NCI-H2196 (cell line): ENCODE measurements at regions not wholly inside any gene's neighbourhood (a gene's known extent, or its start where the extent isn't known, plus 50 kb on each side); places are given as distances from the start of the nearest gene placed in this dataset.
"Not testable (repeated sequence)": the region's sequence is repeated elsewhere in the genome, so short reads cannot be mapped to it uniquely, and the experiment has no call there.

Experiments used
- DNase-seq: peaks from one replicate; lab custom pipeline; 2025; ENCODE audit not compliant: unreplicated experiment; lab: John Stamatoyannopoulos, UW

DNA sequence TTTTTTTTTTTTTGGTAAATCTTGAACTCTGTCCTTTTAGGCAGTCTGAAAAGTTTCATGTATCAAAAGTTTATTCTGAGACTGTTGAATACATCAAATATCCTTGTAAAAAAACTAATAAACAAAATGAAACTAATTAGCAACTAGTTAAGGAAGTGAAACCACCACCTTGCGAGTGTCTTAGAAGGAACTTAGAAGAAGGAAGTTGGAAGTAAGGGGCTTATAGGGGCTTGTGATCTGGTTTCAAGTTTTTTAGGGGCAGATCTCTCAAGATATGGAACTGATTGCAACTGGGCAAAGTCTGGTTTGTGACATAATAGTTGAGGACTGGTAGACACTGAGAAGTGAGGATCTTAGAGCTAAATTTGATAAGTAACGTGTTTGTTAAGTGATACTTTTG, 748.8 kb downstream of the C12orf50 start:
- DNase-seq = no peak

DNA sequence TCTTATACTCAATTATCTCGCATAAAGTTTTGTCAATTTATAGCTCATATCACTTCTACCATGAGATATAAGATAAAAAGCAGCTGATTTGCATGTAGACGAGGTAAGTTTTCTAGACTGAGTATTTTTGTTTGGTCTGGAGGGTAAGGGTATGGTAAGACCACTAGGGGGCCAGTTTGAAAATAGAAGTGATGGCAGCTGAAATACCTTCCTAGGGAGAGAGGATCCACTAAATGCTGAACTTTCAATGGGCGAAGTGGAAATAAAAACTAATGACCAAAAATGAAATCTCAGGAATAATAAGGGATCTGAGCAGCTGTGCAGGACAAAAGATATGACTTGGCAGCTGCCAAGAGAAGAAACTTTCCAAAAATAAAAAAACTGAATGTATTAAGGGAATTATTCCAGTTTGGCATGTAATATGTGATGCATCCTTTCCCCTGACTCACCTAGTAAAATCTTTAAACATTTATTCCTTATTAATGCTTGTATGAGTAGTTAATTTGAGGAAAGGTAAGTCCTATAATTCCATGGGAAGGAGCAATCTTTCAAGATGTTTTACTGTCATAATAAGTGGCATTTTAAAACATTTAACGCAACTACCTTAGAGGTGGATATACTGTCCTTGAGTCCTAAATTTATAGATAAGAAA, 754.5 kb downstream of the C12orf50 start:
- no peak for DNase-seq

DNA sequence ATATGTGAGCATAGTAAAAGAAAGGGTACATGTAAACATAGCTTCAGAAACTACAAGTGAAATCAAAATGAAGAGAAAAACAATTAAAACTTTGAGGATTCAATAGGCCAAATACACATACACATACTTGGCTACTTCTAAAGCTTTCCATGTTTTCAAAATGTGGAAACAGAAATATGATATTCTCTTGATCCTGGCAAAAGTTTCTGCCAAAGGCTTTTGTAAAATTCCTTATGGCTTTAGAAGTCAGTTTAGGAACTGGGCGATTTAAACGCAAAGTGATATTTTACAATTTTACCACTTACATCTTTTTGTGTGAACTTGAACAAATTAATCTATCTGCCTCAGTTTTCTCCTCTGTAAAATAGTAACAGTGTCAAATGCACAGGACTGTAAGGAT, 756.4 kb downstream of the C12orf50 start:
- no peak for DNase-seq

DNA sequence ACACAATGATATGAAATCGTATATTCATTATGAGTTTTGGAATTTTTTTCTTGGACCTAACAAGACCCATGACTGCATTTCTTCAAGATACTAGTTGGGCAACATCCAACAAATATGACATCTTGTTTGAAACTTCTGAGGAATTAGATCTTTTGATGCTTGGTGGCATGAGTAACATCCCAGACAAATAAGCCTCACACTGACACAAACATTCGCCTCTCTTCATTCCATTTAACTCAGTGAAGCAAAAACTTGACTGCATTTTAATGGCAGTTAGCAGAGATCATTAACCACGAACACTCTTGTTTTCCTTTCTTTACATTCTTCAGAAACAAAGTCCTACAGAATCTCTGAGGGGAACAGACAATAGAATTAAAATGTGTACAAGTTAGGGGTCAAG, 758.3 kb downstream of the C12orf50 start:
- no peak for DNase-seq

DNA sequence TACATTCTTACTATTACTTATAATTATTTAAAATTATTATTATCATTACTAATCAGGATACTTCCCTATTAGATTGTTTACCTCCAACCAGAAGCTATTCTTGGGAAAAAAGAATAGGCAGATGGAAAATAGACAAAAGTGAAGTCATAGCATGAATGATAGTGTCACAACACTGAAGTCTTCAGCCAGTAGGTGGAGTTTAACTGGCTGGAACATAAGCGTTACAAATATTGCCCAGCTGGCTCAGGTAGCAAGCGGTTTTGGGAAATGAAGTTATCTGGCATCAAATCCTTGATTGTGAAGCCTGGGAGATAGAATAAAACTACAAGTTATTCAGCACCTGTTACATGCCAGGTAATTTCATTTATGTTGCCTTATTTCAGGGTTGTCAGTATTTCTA, 762.9 kb downstream of the C12orf50 start:
- DNase-seq = no peak

DNA sequence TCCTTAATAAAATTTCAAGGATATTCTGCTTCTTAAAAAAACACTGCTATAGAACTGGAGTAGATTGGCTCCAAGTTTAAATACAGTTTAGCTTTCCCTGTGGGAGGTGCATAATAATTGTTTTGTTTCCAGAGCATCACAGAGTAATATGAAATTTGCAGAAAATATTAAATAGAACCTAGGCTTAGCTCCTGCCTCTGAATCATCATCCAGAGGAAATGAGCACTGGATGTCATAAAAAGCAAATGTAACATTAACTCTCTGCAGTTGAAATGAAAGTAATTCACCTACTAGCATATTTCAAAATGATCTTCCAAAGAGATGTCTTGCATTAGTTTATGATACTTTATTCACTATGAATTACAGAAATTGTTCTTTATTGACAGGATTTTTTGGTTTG, 769.8 kb downstream of the C12orf50 start:
- DNase-seq = no peak

DNA sequence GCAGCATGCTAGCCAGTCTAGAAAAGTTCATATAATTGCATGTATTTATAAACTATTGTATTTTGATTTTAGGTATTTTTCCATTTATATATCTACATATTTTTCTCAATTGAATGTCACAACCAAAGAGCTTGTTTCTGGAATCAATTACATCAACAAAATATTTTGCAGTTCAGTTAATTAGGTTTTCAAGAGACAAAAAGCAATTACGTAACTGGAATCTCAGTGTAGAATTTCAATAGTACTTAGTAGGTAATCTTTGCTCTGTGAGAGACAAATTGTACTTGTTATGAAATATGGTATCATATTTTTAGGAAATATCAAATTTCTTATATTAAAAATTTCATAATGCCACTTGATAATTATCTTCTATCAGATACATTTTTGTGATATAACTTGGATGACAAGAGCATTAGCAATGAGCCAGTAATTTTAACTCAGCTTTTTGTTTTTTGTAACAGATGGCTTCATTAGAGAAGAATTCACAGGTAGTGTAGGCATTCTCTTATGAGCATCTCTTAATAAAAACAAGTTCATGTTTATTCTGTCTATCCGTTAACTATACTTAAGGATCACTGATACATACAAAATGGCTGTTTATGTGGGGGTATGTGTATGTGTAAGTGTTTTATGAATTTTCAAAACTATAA, 774.7 kb downstream of the C12orf50 start:
- DNase-seq = no peak

DNA sequence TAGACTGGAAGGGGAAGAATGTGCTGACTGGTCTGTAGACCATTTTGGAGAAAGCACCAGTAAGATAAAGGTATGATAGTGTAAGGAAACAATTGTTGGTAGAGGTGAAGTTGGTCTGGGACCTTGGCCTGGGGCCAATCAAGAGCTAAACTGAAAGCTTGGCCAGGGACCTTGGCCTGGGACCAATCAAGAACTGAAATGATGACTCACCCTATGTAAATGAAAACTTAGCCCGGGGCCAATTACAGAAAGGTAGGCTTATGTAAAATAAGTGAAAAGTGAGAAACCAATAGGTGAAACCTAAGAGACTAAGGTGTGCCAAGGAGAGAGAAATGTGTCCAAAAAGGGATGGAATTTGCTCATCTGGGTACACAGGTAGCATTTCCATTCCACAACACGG, 776.0 kb downstream of the C12orf50 start:
- no peak for DNase-seq

DNA sequence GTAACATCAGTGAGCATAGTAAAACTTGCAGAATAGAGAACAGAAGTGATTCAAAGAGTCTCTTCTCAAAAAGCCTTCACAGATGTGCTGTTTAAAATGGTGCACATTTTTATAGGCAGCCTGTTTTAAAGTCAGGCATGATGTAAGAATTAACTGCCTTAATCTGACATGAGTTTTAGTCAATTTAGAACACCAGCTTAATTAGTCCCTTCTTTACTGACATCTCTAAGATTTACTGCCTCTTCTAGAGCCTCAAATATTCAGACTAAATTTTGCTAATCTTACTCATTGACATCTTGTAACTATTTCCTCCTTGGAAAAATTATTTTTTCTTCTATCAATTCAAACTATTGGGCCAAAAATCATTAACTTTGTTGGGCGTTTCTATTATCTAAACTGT, 782.5 kb downstream of the C12orf50 start:
- no peak for DNase-seq

DNA sequence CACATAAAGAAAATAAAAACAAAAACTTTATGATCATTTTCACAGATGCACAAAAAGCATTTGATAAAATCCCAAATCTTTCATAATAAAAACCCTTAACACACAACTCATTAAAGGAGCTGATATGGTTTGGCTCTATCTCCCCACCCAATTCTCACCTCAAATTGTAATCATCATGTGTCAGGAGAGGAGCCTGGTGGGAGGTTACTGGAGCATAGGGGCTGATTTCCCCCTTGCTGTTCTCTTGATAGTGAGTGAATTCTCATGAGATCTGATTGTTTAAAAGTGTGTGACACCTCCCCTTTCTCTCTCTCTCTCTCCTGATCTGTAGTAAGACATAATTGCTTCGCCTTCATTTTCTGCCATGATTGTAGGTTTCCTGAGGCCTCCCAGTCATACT, 790.7 kb downstream of the C12orf50 start:
- DNase-seq = no peak

DNA sequence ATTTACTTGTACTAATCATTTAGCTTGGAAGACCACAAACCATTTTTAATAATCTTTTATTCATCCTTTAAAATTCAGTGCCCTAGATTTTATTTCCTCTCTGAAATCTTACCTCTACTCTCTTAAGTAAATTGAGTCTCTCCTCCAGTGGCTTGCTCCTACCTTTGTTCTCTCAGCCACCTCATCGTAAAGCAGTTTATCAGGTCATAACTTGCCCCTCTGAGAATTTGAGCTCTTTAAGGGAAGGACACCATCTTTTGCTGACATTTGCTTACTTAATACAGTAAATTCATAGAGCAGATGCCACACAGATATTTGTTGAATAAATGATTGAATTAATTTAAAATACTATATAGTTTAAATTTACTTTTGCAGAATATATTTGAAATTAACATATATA, 794.3 kb downstream of the C12orf50 start:
- no peak for DNase-seq

DNA sequence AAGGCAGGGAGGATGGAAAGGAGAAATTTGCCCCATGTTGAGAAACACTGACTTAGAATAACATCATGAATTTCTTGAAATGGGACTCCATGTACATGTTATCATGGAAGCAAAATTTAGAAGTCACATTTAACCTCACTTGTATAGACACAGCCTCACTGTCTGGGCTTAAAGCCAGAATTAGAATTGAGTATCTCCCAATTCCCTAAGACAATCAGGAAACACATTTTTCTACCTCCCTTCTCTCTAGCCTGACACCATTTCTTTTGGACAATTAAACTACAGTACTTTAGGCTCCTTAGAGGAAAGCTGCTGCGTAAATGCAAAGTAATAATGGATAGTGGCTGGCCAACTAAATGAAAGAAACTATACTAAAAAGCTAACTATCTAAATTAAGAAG, 795.5 kb downstream of the C12orf50 start:
- DNase-seq = no peak

DNA sequence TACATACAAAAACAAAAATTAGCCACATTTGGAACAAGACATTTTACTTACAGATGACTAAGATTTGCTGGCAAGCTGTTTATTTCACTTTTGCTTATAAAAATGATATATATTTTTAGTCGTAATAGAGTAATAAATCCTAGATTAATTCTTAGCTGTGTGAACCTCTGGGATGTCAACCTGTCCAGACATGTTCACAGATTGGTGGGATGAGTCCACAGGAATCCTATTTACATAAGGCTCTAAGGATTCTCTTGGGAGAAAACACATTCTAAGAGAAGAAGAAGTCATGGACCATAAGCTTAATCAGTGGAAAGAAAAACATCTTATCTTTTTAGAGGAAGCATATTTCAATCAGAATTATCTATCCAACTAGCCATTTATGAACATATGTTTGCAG, 797.4 kb downstream of the C12orf50 start:
- DNase-seq = no peak

DNA sequence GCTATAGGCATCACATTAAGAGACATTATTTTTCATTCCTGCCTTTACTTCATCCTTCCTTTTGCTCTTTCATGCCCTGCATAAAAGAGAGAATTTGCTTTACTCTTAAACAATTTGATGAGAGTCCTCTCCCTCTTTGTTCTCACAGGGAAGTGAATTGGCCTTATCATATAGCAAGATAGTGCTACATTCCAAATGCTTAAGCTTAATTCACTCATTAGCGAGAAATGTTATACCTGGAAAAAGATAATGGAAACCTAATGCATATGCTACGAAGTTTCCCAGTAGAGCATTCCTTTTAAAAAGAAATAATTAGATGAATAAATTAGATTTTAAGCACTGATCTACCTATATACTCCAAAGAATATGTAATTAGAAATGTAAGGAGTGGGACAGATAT, 798.8 kb downstream of the C12orf50 start:
- no peak for DNase-seq

DNA sequence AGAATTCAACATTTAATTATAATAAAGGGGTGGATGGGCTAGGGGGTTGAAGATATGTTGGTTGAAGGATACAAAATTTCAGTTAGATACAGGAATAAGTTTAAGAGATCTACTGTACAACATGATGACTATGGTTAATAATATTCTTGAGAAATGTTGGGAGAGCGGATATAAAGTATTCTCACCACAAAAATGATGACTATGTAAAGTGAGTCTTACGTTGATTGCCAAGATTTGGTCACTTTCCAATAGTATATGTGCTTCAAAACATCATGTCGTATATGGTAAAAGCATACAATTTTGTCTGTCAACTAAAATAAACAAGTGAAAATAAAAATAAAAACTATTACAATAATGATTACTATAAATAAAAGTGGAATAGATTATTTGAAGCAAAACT, 802.0 kb downstream of the C12orf50 start:
- no peak for DNase-seq

DNA sequence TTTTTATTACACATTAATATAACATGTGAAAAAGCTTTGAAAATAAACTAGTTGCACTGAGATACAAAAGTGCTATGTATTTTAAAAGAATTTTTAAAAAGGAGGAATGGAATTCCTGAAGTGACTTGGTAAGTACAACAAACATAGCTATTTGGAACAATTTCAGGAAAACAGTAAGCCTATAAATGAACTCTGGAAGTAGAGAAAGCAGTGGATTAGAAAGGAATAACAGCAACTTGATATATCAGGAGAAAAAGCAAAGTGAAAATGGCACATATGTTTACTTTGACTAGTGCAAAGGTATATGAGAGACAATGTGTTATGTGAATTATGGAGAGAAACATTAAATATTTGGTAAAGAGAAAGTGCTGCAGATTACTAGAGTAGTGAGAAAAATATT, 811.7 kb downstream of the C12orf50 start:
- no peak for DNase-seq

DNA sequence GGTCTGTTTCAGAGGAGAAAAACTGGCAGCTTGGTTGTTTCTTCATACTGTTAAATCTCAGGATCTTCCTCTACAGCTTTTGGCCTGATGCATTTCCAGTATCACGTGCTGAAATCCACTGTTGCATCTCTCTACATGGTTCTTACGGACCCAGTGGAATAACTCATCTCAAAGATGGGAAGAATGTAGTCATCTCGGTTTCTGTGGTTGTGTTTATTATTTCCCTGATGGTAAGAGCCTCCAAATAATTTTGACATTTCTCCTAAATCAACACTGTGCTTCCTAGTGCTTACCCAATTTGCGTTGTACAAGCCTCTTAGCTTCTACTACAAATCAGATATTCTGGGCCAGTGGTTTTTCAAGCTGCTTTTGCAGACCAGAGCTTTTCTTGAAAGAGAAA, 812.8 kb downstream of the C12orf50 start:
- DNase-seq = no peak

DNA sequence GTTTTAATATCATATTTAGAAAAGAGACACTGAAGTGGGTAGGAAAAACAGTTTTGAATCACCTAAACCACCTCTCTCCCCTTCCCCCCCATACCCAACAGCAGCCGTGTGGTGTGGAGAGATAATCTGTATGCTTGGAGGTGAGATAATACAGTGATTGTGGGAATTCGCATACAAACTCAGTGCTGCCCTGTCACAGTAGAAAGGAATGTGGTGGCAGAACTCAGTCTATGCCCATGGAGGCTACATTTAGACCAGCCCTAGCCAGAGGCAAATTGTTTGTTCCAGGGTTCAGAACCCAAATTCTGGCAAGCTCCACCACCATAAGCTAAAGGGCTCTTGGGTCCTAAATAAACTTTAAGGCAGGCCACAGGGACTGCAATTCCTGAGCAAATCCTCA, 827.0 kb downstream of the C12orf50 start:
- DNase-seq = no peak

DNA sequence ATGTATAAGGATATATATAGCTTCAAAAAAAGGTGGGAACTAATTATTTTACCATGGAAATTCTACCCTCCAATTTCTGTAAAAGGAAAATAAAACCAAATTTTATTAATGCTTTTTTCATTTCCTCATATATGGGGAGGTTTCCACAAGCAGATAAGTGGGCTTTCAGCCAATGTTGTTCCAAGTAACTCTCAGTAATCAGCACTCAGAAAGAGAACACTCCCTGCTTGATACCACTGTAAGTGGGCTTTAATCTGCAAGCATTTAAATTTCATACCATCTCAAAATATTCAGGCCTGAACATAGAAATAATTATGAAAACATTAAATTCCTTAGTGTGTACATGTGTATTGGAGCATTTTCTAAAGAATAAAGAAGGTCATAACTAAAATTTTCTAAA, 827.6 kb downstream of the C12orf50 start:
- no peak for DNase-seq

DNA sequence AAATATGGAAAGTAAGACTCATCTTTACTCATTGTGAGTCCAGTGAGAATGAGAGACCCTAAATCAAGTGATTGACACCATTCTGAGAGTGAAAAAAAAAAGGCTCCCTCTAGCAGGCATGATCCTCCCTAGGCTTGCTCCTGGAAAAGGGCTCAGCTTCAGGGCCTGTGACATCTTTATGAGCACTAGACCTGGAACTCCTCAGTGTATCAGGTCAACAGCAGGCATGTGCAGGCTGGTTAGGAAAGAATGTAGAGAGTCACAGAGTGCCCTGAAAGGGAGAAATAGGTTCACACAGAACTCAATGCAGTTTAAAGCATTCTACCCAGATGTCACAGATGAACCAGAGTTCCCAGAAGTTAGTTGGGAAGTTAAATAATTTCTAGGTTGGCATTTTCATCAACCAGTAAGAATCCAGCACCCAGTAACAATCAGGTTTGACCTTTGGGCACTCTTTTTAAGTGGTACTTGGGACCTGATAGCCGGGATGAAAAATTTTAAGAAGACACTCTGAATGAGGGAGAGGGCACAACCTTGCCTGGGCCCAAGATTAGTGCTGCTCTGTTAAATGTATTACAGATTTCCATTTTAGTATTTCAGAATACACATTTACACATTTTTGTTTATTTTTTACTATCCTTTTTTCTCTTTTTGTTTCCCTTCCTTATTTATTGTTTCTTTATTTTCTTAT, 828.8 kb downstream of the C12orf50 start:
- DNase-seq = no peak

DNA sequence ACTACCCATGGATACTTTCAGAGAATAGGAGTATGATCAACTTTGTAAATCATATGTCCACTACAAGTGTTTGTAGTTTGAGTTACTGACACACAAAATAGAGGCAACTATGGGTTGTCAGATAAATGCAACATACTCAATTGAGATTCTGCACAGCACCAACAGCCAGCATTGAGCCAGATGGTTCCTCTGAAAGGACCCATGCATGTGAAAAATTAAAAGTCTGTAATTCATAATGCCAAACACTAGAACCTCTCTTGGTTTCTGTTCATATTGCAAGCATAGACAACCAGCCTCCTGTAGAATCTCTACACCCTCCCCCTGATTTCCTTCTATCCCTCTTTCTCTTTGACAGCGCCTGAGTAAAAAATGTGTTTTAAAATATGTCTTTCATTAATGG, 831.0 kb downstream of the C12orf50 start:
- DNase-seq = no peak

DNA sequence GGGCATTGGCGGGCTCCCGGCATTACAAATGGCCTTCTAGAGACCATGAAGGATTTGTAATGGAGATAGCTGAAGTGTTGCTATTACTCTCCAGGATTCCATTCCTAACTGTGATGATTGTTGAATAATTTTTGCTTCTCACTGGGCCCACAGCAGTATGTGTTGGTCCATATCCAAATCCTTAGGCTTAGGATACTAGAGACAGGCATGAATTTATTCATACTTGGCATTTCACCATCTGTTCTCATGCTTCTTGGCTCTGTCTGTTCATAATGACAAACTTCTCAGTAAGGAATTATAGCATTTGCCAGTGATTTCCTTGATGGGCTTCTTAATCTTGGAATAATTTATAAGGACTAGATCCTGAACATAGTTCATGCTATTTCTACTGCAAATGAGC, 832.9 kb downstream of the C12orf50 start:
- no peak for DNase-seq

DNA sequence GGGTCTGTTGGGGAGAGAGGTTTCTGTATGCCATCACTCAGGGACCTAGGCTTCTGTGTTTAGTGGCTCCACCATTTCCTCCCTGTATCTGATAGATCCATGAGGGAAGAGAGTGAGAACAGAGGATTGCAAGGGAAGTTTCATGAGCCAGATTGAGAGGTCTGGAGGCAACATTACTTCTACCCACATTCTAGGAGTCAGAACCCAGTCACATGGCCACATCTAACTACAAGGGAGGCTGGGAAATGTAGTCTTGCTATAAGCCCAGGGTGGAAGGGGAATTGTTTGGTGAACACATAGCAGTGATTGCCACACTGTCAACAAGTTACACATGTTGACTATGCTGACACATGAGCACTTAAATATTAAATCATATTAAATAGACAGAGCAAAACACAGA, 834.8 kb downstream of the C12orf50 start:
- DNase-seq = not testable (repeated sequence)
